ENCODE measurements at regions not wholly inside any gene's neighbourhood (a gene's known extent, or its start where the extent isn't known, plus 50 kb on each side); places are given as distances from the start of the nearest gene placed in this dataset.

DNA sequence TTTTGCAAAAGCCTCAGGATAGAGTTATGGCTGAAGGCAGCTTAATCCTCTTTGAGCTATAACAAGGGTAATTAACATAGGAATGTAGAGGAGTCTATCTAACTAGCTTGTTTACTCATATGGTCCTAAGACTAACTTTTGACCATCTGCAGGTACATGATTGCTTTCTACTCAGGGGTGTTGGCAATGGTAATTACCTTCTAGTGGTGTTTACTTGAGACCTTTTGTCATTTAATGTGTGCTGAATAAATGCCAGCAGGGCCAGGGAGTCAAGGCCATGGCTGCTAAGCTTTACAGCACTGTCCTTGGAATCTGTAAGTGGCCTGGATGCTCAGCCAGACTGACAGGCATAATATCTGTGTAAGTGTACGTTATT is 1325.0 kb downstream of the XPNPEP1 start:
- DNase-seq, result no peak
- in situ Hi-C loops (cut with HindIII; ENCODE audit: low pct_ligation_motif_present, low pct_unique_long_range_greater_than_20kb, low sequenced_read_pairs), result no loop called here

DNA sequence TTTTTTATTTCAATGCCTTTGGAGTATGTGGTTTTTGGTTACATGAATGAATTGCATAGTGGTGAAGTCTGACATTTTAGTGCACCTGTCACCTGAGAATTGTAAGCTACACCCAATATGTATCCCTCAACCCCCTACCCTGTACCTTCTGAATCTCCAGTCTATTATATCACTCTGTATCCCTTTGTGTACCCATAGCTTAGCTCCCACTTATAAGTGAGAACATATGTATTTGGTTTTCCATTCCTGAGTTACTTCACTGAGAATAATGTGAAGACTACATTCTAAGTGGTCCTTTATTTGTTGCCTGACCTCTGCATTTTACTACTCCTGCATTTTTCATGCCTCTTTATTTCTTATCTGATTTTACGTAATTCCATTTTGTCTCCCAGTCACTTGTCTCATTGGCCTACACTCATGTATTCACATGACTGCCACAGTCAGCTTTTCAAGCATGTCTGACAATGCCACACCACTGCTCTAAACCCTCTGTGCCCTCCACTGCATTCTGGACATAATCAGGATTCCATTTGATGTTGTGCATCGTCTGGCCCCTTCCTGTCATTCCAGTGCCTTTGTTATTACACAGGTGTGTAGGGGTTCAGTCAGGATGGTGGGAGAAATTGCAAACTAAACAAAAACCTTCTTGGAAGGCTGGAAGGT is 1325.5 kb downstream of the XPNPEP1 start:
- in situ Hi-C loops (cut with HindIII; ENCODE audit: low pct_ligation_motif_present, low pct_unique_long_range_greater_than_20kb, low sequenced_read_pairs), result no loop called here
- no peak for DNase-seq

DNA sequence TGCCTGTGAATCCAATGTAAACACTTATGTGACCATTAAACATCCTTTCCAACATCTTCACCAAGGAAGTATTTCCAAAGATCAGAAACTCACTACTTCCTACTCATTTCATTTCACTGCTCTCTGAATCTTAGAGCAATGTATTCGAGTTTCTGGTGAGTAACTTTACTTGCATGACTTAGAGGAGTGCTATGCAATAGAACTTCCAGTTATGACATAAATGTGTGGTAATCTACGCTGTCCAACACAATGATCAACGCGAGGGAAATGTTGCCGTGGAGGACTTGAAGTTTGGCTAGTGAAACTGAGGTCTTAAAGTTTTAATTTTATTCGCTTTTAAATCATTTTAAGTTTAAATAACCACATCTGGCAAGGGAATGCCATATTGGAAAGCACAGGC is 1326.3 kb downstream of the XPNPEP1 start:
- DNase-seq, result no peak
- in situ Hi-C loops (cut with HindIII; ENCODE audit: low pct_ligation_motif_present, low pct_unique_long_range_greater_than_20kb, low sequenced_read_pairs), result no loop called here

DNA sequence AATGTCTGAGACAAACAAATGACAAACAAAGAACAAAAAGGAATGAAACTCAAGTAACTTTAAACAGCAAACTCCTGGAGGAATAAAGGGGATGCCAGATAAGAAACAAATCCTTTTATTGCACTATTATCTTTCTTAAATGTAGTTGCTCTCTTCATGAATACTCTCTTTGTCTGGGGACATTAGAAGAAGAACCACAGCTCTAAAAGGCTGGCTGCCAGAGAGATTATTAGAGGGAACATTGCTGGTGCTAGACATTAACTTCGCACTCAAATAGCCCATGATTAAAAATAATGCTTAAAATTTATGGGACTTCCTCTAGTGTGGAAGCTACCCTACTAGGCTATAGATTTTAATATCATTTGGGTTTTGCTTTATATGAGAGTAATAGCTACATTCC is 1330.4 kb downstream of the XPNPEP1 start:
- in situ Hi-C loops (cut with HindIII; ENCODE audit: low pct_ligation_motif_present, low pct_unique_long_range_greater_than_20kb, low sequenced_read_pairs), result no loop called here
- DNase-seq, result no peak

DNA sequence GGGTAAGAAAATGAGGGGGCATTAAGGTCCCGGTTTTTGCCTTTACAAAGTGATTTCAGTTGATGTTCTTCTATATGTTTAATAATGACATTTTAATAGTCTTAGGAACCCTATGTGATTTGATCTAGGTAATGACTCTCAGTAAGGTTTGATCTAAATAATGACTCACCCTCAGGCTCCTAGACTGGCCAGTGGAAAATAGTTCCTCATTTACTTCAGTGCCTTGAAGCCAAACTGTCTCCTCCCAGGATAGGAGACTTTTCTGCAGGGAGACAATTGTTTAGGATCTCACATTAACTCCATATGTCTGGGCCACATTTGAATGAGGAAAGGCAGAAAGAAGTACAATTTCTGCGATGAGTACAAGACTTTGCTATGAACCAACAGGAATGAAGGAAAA is 1331.9 kb downstream of the XPNPEP1 start:
- DNase-seq, result no peak
- in situ Hi-C loops (cut with HindIII; ENCODE audit: low pct_ligation_motif_present, low pct_unique_long_range_greater_than_20kb, low sequenced_read_pairs), result no loop called here

DNA sequence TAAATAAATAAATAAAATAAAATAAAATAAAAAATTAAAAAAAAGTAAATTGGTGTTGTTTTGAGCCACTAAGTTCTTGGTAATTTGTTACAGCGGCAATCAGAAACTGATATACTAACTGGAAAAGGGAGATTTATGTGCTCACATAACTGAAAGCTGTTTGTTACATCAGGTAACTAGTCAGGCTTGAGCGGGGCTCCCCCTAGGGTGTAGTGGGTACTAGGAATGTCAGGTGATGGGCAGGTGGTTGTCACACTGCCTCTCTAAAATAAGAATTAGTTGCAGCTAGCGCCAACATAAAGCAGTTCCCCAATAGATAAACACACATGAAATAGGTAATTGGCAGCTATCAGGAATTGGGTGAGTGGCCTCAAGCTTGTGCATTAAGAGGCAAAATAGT is 1336.9 kb downstream of the XPNPEP1 start:
- DNase-seq, result no peak
- in situ Hi-C loops (cut with HindIII; ENCODE audit: low pct_ligation_motif_present, low pct_unique_long_range_greater_than_20kb, low sequenced_read_pairs), result no loop called here

DNA sequence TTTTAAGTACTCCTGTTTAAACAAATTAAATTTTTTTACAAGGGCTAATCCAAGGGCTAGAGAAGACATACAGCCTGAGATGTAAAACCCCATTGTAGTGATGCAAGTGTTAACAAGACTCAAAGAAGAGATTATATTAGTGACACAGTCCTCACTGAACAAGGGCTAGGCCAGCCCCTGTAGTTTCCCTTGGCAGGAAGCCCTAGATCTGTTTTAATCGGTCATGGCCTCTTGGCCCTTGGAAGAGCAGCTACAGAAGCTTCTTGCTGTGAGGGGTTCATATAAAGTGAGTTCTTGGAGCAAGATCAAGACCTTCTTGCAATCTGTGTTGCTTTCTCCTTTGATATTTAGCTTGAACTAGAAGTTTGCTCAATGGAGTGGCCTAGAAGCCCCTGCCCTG is 1339.4 kb downstream of the XPNPEP1 start:
- in situ Hi-C loops (cut with HindIII; ENCODE audit: low pct_ligation_motif_present, low pct_unique_long_range_greater_than_20kb, low sequenced_read_pairs), result no loop called here

DNA sequence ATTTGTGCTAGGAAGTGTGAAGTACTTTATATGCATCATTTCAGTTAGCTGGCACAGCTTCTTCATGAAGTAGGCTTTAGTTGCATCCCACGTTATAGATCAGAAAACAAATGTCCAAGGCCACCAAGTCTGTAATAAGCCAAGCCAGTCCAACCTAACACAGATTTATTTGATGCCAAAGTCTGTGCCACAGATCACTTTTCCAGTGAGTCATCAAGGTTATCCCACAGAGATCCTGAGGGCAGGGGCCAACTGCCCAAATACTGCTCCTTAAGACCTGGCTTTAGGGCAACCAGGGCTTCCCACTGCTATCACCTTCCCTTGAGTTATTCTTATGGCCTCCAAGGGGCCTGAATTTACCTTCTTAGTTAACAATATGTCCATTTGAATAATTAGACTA is 1340.4 kb downstream of the XPNPEP1 start:
- in situ Hi-C loops (cut with HindIII; ENCODE audit: low pct_ligation_motif_present, low pct_unique_long_range_greater_than_20kb, low sequenced_read_pairs), result no loop called here
- no peak for DNase-seq

More for the DNA sequence above, 1339.4 kb downstream of the XPNPEP1 start:
- DNase-seq, result no peak

DNA sequence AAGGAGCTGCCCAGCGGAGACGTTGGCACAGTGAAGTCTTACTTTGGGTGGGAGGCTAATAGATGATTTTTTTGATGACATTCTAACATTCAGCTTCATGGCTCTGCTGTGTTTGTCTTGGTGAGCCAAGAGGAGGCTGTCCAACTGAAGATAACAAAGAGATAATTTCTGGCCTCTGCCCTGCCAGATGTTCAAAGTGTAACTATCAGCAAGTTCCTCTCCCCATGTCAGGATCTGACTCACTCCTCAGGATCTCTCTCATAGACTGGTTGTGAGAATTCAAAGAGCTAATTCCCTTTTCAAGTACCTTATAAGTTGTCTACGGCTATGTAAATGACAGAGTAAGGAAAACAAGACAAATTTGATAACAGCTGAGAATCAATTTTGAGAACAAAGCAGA is 1340.9 kb downstream of the XPNPEP1 start:
- in situ Hi-C loops (cut with HindIII; ENCODE audit: low pct_ligation_motif_present, low pct_unique_long_range_greater_than_20kb, low sequenced_read_pairs), result no loop called here
- DNase-seq, result no peak

DNA sequence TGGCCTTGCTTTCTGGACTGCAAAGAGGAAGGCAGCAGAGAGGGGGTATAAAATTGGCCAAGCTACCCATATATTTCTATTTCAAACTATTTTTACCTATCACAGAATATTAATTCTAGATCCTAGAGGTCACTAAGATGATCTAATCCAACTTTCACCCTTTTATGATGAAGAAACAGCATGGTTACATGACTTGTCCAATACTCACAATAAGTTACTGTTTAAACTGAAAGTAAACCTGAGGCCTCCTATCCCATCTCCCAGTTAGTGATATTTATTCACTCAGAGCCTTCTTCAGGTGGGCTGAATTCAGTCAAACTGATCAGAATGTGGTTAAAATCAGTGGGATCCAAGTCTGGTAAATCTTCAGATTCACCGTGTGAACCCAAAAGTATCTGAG is 1345.1 kb downstream of the XPNPEP1 start:
- in situ Hi-C loops (cut with HindIII; ENCODE audit: low pct_ligation_motif_present, low pct_unique_long_range_greater_than_20kb, low sequenced_read_pairs), result no loop called here
- no peak for DNase-seq

DNA sequence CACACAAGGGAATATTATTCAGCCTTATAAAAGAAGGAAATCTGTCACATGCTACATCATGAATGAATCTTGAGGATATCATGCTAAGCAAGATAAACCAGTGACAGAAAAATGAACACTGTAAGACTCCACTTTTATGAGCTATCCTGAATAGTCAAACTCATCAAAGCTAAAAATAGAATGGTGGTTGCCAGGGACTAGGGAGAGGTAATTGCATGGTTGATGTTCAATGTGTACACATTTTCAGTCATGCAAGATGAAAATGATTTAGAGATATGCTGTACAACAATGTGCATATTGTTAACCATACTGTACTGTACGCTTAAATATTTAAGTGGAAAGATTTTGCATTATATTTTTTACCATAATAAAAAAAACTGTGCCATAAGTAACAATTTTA is 1349.1 kb downstream of the XPNPEP1 start:
- in situ Hi-C loops (cut with HindIII; ENCODE audit: low pct_ligation_motif_present, low pct_unique_long_range_greater_than_20kb, low sequenced_read_pairs), result no loop called here
- DNase-seq, result no peak

DNA sequence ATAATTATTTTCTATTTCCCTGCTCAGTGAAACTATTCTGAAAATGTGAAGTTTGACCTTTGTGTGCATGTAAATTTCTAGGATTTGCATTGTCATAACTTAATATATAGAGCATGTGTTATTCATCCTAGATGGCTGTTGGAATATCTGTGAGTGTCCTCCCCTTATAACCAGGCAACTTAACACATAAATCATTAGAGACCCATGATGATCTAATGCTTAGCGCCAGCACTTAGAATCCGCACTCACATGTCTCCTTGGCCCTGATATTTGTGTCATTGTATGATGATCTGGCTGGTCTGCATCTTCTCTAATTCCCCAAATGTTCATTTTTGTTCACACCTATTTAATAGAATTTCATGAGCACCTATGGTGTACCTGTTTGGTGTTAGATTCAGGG is 1354.5 kb downstream of the XPNPEP1 start:
- no peak for DNase-seq
- in situ Hi-C loops (cut with HindIII; ENCODE audit: low pct_ligation_motif_present, low pct_unique_long_range_greater_than_20kb, low sequenced_read_pairs), result no loop called here

DNA sequence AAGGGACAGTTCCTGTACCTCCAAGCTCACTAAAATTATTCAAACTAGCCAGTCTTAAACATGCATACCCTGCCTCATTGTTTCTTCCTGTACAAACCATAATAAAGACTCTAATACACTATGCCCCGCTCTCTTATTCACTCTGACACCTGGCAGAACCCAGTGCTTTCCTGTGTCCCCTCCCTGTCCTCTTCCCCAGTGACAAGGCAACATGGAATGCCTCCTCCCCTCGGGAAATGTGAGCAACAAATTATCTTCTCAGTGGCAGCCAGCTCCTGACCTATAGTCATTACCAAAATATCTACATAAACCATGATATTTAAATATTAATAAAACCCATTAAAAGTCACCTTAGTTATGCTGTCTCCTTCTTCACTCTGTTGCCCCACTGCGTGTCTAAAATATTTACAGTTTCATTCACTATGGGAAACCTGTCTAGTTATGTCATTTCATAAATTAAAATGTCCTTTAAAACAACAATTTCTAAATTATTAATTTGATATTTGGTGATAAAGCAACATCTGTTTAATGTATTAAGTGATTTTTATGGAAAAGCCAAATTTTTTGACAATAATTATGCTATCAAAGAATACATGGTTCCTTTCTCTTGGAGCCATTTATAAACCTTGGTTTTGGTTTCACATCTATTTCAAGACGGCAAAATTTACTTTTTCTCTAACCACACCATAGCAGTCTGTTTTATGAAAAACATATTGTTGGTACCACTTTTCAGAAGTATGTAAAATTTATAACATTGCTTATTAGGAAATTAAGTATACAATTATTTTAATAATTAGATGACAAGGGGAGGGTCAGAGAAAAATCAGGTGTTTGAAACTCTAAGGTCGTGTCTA is 1355.2 kb downstream of the XPNPEP1 start:
- in situ Hi-C loops (cut with HindIII; ENCODE audit: low pct_ligation_motif_present, low pct_unique_long_range_greater_than_20kb, low sequenced_read_pairs), result no loop called here
- no peak for DNase-seq

DNA sequence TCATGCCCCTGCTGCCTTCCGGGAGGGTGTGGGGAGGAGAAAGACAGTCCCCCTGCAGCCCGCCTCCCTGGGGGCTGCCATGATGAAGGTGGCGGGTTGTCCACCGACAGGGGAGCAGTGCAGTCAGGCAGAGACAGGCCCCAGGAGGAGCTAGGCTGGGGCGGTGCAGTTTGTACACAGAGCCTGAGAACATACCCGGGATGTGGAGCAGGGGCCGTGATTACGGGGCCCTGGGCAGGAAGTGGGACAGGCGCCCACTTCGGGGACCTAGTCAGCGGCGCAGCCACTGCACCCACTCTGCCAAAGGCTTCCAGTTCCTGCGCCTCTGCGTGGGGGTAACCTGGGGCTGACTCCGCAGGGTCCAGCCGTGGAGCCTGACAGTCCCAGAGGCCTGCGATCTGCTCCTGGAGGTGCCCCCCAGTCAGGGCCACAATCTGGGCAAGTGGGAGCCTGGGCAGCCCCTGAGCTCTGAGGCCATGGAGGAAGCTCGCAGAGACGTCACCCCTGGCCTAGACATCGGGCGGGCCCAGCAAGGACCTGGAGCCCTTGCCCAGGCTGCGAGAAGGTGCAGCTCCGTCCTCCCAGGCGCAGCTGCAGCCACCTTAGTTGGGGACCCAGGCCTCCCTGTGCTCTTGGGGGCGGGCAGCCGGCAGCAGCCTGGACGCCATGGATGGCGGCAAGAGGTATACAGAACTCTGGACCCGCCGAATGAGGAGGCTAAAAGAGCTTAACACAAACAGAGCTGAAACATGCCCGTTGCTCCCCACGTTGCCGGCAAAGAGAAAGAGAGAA is 1356.8 kb downstream of the XPNPEP1 start:
- no peak for DNase-seq
- in situ Hi-C loops (cut with HindIII; ENCODE audit: low pct_ligation_motif_present, low pct_unique_long_range_greater_than_20kb, low sequenced_read_pairs), result no loop called here

DNA sequence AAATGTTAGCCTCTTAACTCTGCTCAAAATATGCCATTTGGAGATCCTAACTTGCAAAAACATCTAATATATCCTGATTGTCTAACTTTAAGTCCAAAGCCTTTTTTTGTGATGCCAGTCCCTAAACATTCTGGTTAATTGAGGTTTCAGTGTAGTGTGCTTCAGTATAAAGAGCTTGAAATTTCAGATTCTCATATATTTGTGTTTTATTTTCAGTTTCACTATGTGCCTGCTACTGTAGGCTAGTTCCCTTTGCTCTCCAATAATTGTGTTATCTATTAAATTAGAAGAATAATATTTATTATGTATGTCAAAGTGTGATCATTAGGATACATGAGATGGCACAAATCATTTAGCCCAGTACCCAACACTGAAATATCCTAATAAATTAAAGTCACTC is 1361.2 kb downstream of the XPNPEP1 start:
- in situ Hi-C loops (cut with HindIII; ENCODE audit: low pct_ligation_motif_present, low pct_unique_long_range_greater_than_20kb, low sequenced_read_pairs), result no loop called here
- DNase-seq, result no peak

DNA sequence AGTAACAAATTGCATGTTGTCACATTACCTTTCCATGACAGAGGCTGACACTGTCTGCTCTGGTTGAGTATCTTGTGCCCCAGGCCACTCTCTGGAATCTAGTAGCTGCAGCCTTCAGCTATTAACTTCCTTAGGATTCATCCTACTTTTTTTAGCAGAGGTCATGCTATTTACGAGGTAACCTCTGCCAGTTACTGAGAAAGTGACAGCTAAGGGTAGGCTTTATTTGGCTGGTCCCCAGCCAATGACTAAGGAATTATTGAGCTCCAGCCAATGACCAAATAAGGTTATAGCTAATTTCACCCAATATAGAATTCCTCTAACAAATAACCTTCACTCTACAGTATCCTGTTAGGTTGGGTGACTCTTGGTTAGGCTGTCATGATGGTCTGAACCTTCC is 1361.7 kb downstream of the XPNPEP1 start:
- in situ Hi-C loops (cut with HindIII; ENCODE audit: low pct_ligation_motif_present, low pct_unique_long_range_greater_than_20kb, low sequenced_read_pairs), result no loop called here
- no peak for DNase-seq

DNA sequence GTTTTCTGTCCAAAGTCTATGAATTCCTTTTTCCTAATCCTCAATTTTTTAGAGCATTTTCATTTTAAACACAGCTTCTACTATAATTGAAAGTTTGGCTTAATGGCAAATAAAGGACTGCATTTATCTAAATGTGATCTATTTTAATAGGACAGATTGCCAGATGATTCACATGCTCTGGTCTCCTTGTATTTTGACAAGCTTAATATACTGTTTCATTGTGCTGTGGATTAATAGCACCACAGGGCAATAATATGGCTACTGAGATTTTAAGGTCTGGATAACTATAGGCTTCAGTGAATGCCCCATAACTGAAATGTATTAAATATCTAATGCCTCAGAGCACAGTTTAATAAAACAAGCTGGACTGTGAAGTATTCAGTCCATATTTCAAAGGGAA is 1362.8 kb downstream of the XPNPEP1 start:
- DNase-seq, result no peak
- in situ Hi-C loops (cut with HindIII; ENCODE audit: low pct_ligation_motif_present, low pct_unique_long_range_greater_than_20kb, low sequenced_read_pairs), result no loop called here

DNA sequence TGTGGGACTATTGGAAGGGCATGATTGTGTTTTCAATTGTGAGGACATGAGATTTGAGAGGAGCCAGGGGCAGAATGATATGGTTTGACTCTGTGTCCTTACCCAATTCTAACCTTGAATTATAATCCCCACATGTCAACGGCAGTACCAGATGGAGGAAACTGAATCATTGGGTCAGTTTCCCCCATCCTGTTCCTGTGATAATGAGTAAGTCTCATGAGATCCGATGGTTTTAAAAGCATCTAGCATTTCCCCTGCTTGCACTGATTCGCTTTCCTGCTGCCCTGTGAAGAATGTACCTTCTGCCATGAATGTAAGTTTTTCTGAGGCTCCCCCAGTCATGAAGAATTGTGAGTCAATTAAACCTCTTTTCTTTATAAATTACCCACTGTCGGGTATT is 1367.1 kb downstream of the XPNPEP1 start:
- in situ Hi-C loops (cut with HindIII; ENCODE audit: low pct_ligation_motif_present, low pct_unique_long_range_greater_than_20kb, low sequenced_read_pairs), result no loop called here
- no peak for DNase-seq

DNA sequence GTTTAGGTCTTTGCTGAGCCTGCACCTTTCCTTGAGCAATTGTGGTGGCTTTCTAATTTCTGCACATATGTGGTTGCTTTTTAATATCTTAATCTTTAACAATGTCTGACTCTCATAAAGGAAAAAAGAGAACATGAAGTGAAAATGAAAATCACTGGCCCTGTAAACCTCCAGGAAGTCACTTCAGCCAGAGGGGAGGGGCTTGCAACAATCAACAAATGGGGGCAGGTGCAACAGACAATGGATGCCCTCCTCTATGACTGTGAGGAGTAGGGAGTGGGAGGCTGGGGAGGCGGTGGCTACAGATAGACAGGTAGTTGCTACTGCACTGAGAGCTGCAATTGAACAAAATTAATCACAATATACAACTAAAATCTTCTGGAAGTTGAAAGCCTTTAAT is 1377.4 kb downstream of the XPNPEP1 start:
- DNase-seq, result no peak
- in situ Hi-C loops (cut with HindIII; ENCODE audit: low pct_ligation_motif_present, low pct_unique_long_range_greater_than_20kb, low sequenced_read_pairs), result no loop called here
